MM.1S (cell line): ENCODE measurements at regions not wholly inside any gene's neighbourhood (a gene's known extent, or its start where the extent isn't known, plus 50 kb on each side); places are given as distances from the start of the nearest gene placed in this dataset.

ENCODE experiments used
- CTCF ChIP-seq: fragments of 300-600 bp; sonication (generic); IDR thresholded peaks from 2 replicates; pipeline ENCODE4 v1.5.1; 2016; ENCODE audit warnings: antibody characterized with exemption, low read length, mixed read lengths
- EZH2 ChIP-seq: fragments of 300-600 bp; sonication (generic); optimal IDR thresholded peaks from 2 replicates; pipeline ENCODE3; 2017; ENCODE audit warnings: low read depth, mild to moderate bottlenecking, antibody characterized with exemption, low read length, mixed read lengths

GRCh38 chr18:14930076-14930475 lies 182.1 kb downstream of the ANKRD30B start:
- TF ChIP-seq CTCF (no peak), EZH2 (no peak)
